Stimulated activated CD4-positive, alpha-beta T cell treated with anti-CD3 and anti-CD28 coated beads, Interleukin-12 subunit alpha, Interleukin-12 subunit beta, amount 100 ng/mL, for 4 hours (primary cell): ENCODE measurements at regions not wholly inside any gene's neighbourhood (a gene's known extent, or its start where the extent isn't known, plus 50 kb on each side); places are given as distances from the start of the nearest gene placed in this dataset.

ENCODE experiments used
- DNase-seq: peaks from one replicate; pipeline ENCODE4 v3.0.0-alpha.2; 2020

- DNase-seq = no peak
Observed at GRCh38 chr20:40486297-40486696, 202.7 kb downstream of the MAFB start.

GRCh38 chr20:40481743-40482458, 207.1 kb downstream of the MAFB start:
- no peak for DNase-seq

GRCh38 chr20:40481337-40481736, 207.7 kb downstream of the MAFB start:
- no peak for DNase-seq

- DNase-seq = no peak
Observed at GRCh38 chr20:40477805-40478204, 211.2 kb downstream of the MAFB start.

- DNase-seq = no peak
Observed at GRCh38 chr20:40476461-40476860, 212.6 kb downstream of the MAFB start.

- no peak for DNase-seq
Observed at GRCh38 chr20:40472905-40473304, 216.1 kb downstream of the MAFB start.

- no peak for DNase-seq
Observed at GRCh38 chr20:40471261-40471629, 217.8 kb downstream of the MAFB start.

GRCh38 chr20:40470445-40471260, 218.4 kb downstream of the MAFB start:
- no peak for DNase-seq

- DNase-seq = no peak
Observed at GRCh38 chr20:40468759-40469158, 220.3 kb downstream of the MAFB start.

- DNase-seq = no peak
Observed at GRCh38 chr20:40467703-40468411, 221.2 kb downstream of the MAFB start.

- no peak for DNase-seq
Observed at GRCh38 chr20:40467067-40467466, 222.0 kb downstream of the MAFB start.

GRCh38 chr20:40464731-40465208, 224.3 kb downstream of the MAFB start:
- DNase-seq = no peak

- DNase-seq = no peak
Observed at GRCh38 chr20:40463171-40463570, 225.9 kb downstream of the MAFB start.

GRCh38 chr20:40462566-40462965, 226.5 kb downstream of the MAFB start:
- no peak for DNase-seq

GRCh38 chr20:40459299-40459698, 229.7 kb downstream of the MAFB start:
- no peak for DNase-seq

- DNase-seq = no peak
Observed at GRCh38 chr20:40457404-40457803, 231.6 kb downstream of the MAFB start.

- no peak for DNase-seq
Observed at GRCh38 chr20:40452758-40453157, 236.3 kb downstream of the MAFB start.

- no peak for DNase-seq
Observed at GRCh38 chr20:40451552-40451951, 237.5 kb downstream of the MAFB start.

GRCh38 chr20:40449974-40450616, 238.9 kb downstream of the MAFB start:
- no peak for DNase-seq

GRCh38 chr20:40449144-40449690, 239.8 kb downstream of the MAFB start:
- no peak for DNase-seq

GRCh38 chr20:40446888-40447287, 242.1 kb downstream of the MAFB start:
- no peak for DNase-seq

- no peak for DNase-seq
Observed at GRCh38 chr20:40444516-40444915, 244.5 kb downstream of the MAFB start.

GRCh38 chr20:40443753-40444152, 245.3 kb downstream of the MAFB start:
- DNase-seq = no peak
